IPS DF 4.7 (cell line): ENCODE measurements at regions not wholly inside any gene's neighbourhood (a gene's known extent, or its start where the extent isn't known, plus 50 kb on each side); places are given as distances from the start of the nearest gene placed in this dataset.

Source experiments
- DNase-seq: peaks from one replicate; pipeline ENCODE4 v3.0.0-alpha.2; 2013; ENCODE audit warnings: low spot score; ENCODE audit errors: extremely low read depth

DNA sequence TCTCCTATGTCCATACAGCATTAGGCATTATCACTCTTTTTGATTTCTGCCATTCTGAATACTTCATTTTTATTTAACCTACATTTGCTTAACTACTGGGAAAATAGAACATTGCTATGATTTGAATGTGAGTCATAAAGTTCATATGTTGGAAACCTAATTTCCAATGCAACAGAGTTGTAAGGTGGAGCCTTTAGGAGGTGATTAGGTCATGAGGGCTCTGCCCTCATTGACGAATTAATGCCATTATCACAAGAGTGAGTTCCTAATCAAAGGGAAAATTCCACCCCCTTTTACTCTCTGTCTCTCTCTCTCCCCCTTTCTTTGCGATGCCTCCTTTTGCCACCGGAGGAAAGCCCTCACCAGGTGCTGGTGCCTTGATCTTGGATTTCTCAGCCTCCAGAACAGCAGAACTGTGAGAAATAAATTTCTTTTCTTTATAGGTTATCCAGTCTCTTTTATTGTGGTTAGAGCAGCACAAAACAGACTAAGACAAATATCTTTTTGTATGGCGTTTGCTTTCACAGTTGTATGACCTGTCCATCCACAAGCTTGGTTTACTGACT lies 180.1 kb upstream of the ARID2 start:
- DNase-seq = no peak

DNA sequence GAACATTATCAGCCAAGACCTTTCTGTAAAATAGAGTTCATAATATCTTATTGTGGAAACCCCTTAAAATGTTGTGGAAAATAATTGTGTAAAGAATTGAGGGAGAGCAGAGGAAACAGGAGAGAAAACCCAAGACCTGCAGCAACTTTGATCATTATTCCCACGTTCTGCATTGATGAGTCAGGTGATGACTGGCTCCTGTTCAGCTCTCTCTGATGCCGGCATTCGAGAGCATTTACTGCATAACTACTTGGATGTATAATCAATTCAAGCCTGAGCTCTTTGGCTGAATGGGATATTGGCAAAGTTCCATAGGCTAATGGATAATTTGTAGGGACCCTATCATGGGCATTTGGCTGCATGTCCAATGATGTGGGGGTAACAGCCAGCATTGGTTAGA lies 176.3 kb upstream of the ARID2 start:
- no peak for DNase-seq

DNA sequence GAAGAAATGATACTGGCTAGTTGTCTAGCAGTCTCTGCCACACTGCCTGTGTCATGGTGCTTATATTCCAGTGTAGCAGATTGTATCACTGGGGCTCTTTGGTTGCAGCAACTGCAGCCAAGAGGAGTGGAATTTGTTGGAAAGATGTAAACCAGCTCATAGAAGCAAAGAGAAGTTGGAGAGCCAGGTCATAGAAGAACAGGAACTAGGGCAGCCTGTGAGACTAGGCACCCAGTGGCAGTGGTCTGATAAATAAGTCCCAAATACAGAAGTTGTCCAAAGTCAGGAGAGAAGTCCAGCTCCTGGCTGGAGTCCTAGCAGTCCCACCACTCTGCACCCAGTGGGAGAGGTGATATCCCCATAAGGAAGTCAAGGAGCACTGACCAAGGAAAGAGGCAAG lies 172.5 kb upstream of the ARID2 start:
- DNase-seq = no peak

DNA sequence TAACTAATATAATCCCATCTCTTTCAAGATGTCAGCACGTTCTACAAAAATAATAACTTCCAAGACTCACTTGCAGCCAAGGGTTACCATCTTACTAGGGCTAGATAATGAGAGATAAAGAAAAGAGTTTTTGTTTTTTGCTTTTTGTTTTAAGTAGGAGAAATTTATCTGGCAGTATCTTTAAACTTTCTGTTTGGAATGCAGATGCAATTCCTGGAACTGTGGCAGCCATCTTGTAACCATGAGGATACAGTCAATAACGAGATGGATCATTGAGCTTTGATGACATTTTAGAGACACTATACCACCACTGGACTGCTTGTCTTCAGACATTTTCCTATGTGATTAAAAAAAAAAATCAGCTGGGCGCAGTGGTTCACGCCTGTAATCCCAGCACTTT lies 171.2 kb upstream of the ARID2 start:
- DNase-seq = no peak

DNA sequence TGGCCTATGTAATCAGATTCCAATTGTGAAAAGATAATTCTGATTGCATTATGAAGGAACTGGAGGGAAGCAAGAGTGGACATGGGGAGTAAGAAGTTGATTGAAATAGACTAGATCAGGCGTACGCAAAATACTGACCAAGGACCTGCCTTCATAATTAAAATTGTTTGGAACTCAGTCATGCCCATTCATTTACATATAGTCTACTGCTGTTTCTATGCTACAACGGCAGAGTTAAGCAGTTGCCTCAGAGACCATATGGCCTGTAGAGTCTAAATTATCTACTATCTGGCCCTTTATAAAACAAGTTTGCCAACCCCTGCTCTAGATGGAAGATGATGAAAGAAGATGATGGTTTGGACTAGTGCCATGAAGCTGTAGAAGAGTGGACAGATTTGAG lies 170.0 kb upstream of the ARID2 start:
- no peak for DNase-seq

DNA sequence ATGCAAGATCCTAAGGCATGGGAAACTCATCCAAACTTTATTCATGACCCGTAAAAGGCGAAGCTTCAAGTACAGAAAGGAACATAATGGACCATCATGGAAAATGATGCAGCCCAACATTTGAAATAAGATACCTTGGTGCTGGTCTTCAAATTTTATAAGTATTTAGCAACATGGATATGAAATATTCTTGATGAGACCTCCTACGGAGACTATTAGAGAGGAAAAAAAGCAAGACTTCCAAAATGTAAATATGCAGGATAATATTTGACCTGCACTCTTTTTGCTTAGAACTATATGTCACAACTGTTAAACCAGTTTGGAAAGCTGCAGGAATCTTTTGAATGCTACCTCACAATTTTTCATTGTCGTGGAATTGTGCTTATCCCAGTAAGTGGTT lies 168.8 kb upstream of the ARID2 start:
- no peak for DNase-seq

DNA sequence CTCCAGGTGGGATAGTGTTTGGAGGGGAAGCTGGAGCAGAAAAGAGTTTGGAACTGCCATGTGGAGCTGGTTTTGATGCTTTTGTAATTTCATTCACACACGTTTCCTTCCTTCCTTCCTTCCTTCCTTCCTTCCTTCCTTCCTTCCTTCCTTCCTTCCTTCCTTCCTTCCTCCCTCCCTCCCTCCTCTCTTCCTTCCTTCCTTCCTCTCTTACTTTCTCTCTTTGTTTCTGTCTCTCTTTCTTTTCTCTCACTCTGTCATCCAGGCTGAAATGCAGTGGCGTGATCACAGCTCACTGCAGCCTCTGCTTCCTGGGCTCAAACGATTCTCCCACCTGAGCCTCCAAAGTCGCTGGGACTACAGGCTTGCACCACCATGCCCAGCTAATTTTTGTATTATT lies 168.0 kb upstream of the ARID2 start:
- no peak for DNase-seq

DNA sequence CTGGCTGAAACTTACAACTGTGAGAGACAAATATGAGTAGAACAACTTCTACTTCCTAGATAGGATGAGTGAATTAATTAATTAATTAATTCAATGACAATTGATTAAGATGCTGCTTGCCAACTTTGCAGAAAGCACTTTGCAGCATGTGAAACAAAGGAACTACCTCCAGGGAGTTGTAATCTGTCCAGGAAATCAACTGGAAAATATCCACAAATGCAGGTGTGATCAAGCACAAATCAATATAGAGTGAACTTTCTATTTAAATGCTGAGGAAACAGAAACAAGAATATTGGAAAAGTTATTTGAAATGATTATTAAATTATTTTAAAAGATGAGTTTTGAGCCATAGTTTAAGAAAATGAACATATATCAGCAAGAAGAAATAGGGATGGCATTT lies 163.9 kb upstream of the ARID2 start:
- DNase-seq = no peak

DNA sequence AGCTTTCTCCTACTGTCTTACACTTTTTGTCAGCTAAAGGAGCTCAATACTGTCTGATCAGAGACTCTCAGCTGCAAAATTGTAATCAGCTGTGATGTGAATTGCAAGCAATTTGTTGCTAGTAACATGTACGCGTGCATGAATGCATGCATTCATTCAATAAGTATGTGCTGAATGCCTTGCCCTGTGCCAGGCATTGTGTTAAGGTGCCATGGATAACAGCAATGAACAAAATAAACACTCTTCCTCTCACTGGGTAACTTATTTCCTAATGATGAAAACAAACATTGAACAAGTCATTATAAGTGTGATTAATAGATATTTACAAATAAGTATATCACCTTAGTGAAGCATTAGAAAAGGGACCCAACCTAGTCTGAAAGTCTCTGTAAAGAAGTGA lies 163.2 kb upstream of the ARID2 start:
- no peak for DNase-seq

DNA sequence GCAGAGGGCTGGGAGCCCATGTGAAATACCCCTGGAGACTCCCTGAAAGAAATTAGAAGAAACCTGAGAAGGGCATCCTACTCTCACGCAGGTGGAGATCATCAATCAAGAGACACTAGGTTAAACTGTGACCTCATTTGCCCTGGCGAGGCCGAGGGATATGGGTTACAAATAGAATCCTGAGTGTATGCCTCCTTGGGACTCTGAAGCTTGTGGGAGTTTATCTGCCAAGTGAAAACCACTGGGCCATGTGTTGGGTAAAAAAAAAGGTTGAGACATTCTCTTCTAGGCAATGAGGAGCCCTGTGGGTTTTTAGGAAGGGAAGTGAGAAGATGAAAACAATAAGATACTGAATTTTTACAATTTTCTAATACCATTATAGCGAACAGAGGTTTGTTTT lies 160.7 kb upstream of the ARID2 start:
- no peak for DNase-seq

DNA sequence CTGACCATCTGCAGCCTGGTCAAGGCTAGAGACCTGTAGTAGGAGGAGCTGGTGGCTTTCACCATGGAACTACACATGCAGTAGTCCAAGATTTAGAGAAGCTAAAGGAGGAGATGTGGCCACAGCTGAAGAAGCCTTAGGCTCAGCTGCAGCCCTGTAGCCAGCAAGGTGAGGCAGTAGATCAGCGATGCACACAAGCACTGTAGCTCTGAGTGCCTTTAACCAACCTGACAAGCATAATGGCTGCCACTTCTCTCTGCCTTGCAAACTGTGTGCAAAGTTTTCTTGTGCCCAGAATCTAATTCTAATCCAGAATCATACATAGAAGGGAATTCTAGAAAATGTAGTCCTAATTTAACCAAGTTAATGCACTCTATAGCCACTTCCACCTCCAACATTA lies 159.0 kb upstream of the ARID2 start:
- DNase-seq = no peak

DNA sequence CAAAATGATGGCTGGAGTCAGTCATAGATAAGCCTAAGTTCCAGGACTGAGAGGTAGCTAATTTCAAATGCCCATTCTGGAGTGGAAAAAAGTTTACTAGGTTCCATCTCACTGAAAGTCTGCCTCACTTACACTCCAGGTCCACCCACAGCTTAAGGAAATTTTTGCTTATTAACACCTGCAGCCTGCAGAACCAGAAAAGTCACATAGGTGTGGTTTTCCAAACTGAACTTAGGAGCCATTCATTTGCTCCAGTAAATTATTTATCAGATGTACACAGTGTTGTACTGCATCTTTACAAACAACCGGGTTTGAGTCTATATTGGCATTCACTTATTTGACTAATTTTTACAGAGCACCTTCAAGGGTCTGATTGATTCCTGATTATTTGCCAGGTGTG lies 157.4 kb upstream of the ARID2 start:
- no peak for DNase-seq

DNA sequence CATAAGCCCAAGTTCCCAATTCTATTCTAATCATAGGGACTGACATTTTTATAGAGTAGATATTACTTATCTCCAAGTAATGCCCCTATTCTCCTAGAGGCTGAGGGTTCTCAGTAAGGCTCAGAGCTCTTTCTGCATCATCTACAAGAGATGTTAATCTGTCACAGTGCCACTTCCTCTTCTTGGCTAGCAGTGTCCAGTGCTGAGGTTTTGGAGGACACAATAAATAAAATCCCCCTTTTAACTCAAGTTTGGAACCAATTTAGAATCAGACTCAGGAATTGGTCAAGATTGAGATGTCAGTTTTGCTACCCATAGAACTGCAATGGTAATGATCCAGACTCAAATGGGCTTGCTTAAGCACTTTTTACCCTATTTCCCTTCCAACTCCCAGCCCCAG lies 154.1 kb upstream of the ARID2 start:
- DNase-seq = no peak

DNA sequence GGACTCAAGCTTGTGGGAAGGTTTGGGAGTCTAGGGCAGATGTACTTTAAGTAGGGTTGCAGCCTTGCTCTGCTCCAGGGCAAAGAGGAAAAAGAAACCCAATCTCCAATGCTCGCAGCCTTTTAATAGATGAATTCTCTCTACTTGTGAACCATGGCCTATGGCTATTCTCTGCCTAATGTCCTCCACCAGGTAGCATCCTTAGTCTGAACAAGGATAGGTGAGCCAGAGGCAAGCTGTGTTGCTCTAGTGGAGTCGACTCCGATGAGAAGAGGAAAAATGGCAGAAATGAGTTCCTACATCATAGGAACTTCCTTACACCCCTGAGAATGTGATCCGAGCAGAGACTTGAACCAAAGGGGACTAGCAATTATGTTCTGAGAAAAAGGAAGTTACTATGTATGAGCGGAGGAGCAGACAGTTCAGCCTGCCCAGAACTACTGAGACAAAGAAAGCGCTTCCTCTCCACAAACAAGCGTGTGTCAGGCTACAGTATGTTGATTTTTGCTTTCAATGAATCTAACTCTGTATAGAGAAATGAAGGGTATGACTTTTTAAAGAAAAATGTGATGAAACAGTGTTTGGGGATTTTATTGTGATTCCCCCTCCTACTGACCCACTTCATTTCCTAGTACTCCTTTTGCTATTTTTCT lies 153.6 kb upstream of the ARID2 start:
- DNase-seq = no peak

DNA sequence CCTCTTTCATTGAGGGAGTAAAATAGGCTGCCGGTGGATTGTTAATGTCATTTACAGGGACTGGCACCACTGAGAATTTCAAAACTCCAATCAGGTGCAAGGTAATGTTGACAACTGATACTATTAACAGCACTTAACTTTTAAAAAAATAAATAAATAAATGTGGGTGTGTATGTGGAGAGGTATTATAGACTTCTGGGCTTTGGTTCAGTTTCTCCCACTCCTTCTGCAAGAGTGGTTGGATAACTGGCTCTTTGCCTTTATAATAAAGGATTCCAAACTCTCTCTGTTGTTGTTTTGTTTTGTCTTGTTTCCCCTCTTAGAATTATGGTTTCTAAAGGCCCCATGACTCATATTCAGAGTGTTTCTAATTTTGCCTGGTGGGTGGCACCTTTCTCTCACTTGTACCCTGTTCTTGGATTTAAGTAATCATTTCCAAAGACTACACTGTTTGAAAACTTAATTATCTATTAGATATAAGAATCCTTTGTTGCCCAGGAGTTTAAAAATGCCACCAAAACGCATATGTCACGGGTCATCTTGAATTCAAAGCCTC lies 151.6 kb upstream of the ARID2 start:
- no peak for DNase-seq

DNA sequence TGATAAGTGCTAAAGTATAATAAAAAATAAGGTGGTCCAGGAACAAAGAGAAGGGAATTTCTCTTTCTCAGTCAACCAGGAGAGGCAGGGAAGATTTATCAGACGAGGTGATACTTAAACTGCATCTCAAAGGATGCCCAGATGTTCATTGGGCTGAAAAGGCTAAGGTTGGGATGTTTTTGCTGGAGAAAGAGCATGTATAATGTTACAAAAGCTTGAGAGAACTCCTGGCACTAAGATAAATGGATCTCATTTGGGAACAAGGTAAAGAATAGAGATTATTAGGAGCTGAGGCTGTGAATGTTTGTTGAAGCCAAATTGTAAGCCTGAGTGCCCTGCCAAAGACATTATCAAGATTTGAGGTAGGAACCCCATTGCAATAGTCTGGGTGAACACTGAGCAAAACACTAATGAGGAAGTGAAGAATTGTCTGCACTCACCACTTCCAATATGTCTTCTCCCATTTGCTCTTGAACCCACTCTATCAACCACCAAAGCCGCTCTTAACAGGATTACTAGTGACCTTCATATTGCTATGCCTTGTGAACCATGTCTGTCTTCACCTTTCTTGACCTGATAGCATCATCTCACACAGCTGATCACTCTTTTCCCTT lies 149.0 kb upstream of the ARID2 start:
- no peak for DNase-seq

DNA sequence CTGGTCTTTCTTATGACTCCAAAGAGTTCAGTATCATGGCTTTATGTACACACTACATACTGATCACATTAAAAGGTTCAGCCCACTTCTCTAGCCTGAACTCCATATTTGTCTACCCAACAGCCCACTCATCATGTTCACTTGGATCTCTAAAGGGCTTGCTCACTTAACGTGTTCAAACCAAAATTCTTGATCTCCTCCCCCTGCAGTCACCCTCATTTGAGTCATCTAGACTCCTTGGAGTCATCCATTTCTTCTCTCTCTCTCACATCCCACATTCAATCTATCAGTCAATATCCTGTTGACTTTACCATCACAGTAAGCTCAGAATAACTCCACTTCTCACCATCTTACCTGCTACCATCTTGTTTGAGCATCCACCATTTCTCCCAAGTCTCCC lies 148.4 kb upstream of the ARID2 start:
- DNase-seq = no peak

DNA sequence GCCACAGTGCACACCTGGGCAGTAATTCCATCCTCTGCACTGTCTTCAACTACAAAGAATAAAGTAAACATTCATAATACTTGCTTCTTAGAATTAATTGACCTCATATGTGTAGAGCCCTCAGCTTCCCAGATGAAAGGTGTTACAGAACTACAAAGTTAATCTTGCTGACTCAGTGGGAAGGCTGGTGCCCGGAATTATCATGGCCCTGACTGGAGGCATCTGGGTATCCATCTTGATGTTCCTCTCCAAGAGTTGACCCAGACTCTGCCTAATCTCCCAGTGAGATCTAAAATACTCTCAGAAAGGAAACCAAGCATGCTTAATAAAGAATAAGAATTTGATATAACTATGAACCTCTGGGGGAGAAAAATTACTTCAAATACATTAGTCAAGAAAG lies 147.0 kb upstream of the ARID2 start:
- no peak for DNase-seq

DNA sequence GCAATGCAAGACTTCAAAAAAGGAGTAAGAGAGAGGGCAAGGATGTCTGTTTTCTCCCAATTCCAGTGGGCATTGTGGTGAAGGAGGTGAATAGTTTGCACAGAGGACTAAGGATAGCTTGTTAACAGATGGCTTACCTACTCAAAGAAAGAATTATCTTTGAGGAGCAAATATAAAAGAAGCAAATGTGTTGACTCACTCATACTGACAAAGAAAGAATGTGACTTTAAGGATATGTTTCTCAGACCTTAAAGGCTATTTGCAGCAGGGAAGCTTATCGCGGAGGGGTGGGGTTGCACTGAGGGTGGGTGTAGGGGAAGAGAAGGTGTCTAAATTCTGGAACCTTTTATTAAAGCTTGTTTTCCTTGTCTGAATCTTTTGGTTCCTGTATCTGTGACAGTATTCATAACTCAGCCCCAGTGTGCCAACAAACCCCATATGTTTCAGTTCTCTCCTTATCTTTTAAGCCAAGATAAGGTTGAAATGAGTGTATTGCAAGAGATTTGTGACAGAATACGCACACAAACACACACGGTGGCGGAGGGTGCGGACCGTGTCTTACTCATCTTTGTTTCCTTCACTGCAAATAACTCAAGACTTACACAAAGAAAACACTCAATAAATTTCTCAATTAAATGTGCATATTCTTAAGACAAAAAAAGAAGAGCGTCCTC lies 146.4 kb upstream of the ARID2 start:
- DNase-seq = no peak

DNA sequence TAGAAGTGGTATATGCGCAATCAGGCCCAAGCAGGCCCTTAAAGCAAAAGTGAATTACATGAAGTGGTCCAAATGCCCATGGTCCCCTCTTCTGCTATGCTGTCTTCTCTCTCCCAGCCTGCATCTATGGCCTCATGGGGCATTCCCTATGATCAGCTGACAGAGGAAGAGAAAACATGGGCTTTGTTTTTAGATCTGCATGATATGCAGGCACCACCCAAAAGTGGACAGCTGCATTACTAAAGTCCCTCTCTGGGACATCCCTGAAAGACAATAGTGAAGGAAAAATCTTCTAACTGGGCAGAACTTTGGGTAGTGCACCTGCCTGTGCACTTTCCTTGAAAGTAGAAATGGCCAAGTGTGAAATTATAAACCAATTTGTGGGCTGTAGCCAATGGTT lies 145.2 kb upstream of the ARID2 start:
- no peak for DNase-seq

DNA sequence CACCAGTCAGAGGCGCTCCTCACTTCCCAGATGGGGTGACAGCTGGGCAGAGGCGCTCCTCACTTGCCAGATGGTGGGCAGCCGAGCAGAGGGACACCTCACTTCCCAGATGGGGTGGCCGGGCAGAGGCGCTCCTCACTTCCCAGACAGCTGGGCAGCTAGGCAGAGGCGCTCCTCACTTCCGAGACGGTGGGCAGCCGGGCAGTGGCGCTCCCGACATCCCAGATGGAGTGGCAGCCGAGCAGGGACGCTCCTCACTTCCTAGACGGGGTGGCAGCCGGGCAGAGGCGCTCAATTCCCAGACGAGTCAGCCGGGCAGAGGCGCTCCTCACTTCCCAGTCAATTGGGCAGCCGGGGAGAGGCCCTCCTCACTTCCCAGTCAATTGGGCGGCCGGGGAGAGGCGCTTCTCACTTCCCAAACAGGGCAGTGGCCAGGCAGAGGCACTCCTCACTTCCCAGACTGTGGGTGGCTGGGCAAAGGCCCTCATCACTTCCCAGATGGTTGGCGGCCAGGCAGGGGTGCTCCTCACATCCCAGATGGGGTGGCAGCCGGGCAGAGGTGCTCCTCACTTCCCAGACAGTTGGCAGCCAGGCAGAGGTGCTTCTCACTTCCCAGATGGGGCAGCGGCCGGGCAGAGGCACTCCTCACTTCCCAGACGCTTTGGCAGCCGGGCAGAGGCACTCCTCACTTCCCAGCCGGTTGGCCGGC lies 143.8 kb upstream of the ARID2 start:
- no peak for DNase-seq

DNA sequence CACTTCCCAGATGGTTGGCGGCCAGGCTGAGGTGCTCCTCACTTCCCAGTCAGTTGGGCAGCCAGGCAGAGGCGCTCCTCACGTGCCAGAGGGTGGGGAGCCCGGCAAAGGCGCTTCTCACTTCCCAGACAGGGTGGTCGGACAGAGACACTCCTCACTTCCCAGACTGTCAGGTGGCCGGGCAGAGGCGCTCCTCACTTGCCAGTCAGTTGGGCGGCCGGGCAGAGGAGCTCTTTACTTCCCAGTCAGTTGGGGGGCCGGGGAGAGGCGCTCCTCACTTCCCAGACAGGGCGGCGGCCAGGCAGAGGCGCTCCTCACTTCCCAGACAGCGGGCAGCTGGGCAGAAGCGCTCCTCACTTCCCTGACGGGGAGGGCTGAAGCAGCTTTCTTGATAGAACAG lies 143.0 kb upstream of the ARID2 start:
- no peak for DNase-seq
